ENCODE measurements at regions not wholly inside any gene's neighbourhood (a gene's known extent, or its start where the extent isn't known, plus 50 kb on each side); places are given as distances from the start of the nearest gene placed in this dataset.

DNA sequence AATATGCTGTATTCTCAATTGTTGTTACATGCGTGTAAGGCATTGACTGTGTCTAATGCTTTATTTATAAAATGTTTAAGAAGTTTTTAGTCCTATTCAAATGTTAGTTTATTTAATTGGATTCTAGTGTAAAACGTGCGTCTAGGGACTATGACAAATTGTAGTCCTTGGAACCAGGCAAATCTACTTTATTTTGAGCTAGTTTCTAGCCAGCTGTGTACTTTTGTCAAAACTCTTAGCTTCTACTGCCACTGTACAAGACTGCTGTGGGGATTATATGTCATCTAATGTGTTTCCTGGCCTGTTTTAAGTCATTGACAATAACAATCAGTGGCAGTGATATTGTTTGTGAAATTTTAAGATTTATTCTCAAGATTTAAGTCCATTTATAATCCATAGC, 220.5 kb upstream of the SEMA3D start:
- no TSS peak for BruUV-seq (replicated peaks)
- H3K36me3 ChIP-seq (ENCODE audit: control insufficient read depth in 1 of 2, insufficient read depth in 2 of 2, low read length in 2 of 2): no peaks in the 10 kb centered on the region
- H3K4me2 ChIP-seq (ENCODE audit: low read length): no peak overlapping the region
- no peak for ATAC-seq
- no peak for TF ChIP-seq EZH2phosphoT487 (IDR thresholded peaks at IDR 0.05; ENCODE audit: borderline replicate concordance)
- TF ChIP-seq SIN3A (IDR thresholded peaks at IDR 0.05; ENCODE audit: low read depth): no peak
- TF ChIP-seq SP1 (IDR thresholded peaks at IDR 0.05; ENCODE audit: low read depth): no peak
- TF ChIP-seq ZNF274 (IDR thresholded peaks at IDR 0.05; ENCODE audit: low read depth, low read length): no peak
- no peak for TF ChIP-seq EZH2 (IDR thresholded peaks at IDR 0.05)
- no peak for TF ChIP-seq YY1 (IDR thresholded peaks at IDR 0.05; ENCODE audit: extremely low read depth, insufficient replicate concordance, low read depth, low read length)
- no peaks in the 10 kb centered on the region for H3K9me3 ChIP-seq (ENCODE audit: control insufficient read depth in 1 of 2, insufficient read depth in 1 of 2, low read depth in 1 of 2, low read length in 2 of 2)
- POLR2A ChIA-PET: no interaction called here
- H3K27ac ChIP-seq (ENCODE audit: low read depth, low read length): no peak overlapping the region
- no peak overlapping the region for H3K4me3 ChIP-seq (replicated peaks in 1 of 2; ENCODE audit: low read depth in 1 of 2, low read length in 2 of 2)
- no peak for DNase-seq (ENCODE audit: low read depth, low spot score)
- no peak overlapping the region for H3K9ac ChIP-seq (ENCODE audit: low read length)
- H3K79me2 ChIP-seq (ENCODE audit: insufficient read depth, low read length): no peaks in the 10 kb centered on the region
- no peaks in the 10 kb centered on the region for H4K20me1 ChIP-seq (ENCODE audit: insufficient read depth)
- no peaks in the 10 kb centered on the region for H3K4me1 ChIP-seq (ENCODE audit: control insufficient read depth in 1 of 2, insufficient read depth in 2 of 2, low read length in 2 of 2)
- no peaks in the 10 kb centered on the region for H3K27me3 ChIP-seq (ENCODE audit: insufficient read depth, low read length)
- CTCF ChIA-PET: no interaction called here
- RAD21 ChIA-PET (ENCODE audit: low non-redundant PET in 1 of 2, low total read pairs in 2 of 2, uncharacterized antibody in 2 of 2, unreplicated experiment in 2 of 2): no interaction called here
- no peak overlapping the region for H2AFZ ChIP-seq (ENCODE audit: low read depth, low read length, poor library complexity, severe bottlenecking)
- H3K9me2 ChIP-seq (ENCODE audit: insufficient read depth): no peaks in the 10 kb centered on the region
- intact Hi-C loops (cut with micrococcal nuclease): no loop called here

DNA sequence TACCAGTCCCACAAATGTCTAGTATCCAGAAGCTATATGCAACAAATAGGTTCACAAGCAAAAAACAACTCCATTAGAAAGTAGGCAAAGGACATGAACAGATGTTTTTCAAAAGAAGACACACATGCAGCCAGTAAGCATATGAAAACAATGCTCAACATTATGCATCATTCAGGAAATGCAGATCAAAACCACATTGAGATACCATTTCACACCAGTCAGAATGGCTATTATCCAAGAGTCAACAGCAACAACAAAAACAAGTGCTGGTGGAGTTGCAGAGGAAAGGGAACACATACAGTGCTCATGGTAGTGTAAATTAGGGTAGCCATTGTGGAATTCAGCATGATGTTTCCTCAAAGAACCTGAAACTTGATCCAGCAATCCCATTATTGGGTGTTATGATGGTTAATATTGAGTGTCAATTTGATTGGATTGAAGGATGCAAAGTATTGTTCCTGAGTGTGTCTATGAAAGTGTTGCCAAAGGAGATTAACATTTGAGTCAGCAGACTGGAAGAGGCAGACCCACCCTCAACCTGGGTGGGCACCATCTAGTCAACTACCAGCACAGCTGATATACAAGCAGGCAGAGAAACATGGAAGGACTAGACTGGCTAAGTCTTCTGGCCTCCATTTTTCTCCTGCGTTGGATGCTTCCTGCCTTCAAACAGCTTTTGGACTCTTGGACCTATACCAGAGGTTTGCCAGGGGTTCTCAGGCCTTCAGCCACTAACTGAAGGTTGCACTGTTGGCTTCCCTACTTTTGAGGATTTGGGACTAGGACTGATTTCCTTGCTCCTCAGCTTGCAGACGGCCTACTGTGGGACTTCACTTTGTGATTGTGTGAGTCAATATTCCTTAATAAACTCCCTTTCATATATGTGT, 218.4 kb upstream of the SEMA3D start:
- intact Hi-C loops (cut with micrococcal nuclease): no loop called here
- no peak for TF ChIP-seq JUND (IDR thresholded peaks at IDR 0.05)
- no peak for TF ChIP-seq RAD21 (IDR thresholded peaks at IDR 0.05; ENCODE audit: low read depth)
- no peak for TF ChIP-seq ZNF274 (IDR thresholded peaks at IDR 0.05; ENCODE audit: low read depth, low read length)
- TF ChIP-seq, protein P1, sequence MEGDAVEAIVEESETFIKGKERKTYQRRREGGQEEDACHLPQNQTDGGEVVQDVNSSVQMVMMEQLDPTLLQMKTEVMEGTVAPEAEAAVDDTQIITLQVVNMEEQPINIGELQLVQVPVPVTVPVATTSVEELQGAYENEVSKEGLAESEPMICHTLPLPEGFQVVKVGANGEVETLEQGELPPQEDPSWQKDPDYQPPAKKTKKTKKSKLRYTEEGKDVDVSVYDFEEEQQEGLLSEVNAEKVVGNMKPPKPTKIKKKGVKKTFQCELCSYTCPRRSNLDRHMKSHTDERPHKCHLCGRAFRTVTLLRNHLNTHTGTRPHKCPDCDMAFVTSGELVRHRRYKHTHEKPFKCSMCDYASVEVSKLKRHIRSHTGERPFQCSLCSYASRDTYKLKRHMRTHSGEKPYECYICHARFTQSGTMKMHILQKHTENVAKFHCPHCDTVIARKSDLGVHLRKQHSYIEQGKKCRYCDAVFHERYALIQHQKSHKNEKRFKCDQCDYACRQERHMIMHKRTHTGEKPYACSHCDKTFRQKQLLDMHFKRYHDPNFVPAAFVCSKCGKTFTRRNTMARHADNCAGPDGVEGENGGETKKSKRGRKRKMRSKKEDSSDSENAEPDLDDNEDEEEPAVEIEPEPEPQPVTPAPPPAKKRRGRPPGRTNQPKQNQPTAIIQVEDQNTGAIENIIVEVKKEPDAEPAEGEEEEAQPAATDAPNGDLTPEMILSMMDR (IDR thresholded peaks at IDR 0.05 in 2 of 3, conservative IDR thresholded peaks at IDR 0.05 in 1 of 3; ENCODE audit: borderline replicate concordance in 1 of 3, insufficient read depth in 1 of 3, low read depth in 2 of 3, low read length in 2 of 3): no peak
- no peak for TF ChIP-seq SP1 (IDR thresholded peaks at IDR 0.05; ENCODE audit: low read depth)
- TF ChIP-seq EZH2phosphoT487 (IDR thresholded peaks at IDR 0.05; ENCODE audit: borderline replicate concordance): no peak
- TF ChIP-seq ELF1 (IDR thresholded peaks at IDR 0.05; ENCODE audit: borderline replicate concordance, low read depth): no peak
- no peak for TF ChIP-seq SIN3A (IDR thresholded peaks at IDR 0.05; ENCODE audit: low read depth)
- no peak for TF ChIP-seq CBX3 (IDR thresholded peaks at IDR 0.05; ENCODE audit: low read depth)
- no peak for TF ChIP-seq SRF (IDR thresholded peaks at IDR 0.05; ENCODE audit: low read depth)
- no peak for TF ChIP-seq ZFX (IDR thresholded peaks at IDR 0.05)
- Histone ChIP-seq H2AFZ (ENCODE audit: low read depth, low read length, poor library complexity, severe bottlenecking) (no peak overlapping the region), H3K27ac (ENCODE audit: low read depth, low read length) (no peak overlapping the region), H3K27me3 (ENCODE audit: insufficient read depth, low read length) (no peaks in the 10 kb centered on the region), H3K9me3 (ENCODE audit: control insufficient read depth in 1 of 2, insufficient read depth in 1 of 2, low read depth in 1 of 2, low read length in 2 of 2) (no peaks in the 10 kb centered on the region), H3K79me2 (ENCODE audit: insufficient read depth, low read length) (no peaks in the 10 kb centered on the region), H3K4me1 (ENCODE audit: control insufficient read depth in 1 of 2, insufficient read depth in 2 of 2, low read length in 2 of 2) (no peaks in the 10 kb centered on the region), H4K20me1 (ENCODE audit: insufficient read depth) (no peaks in the 10 kb centered on the region), H3K4me2 (ENCODE audit: low read length) (no peak overlapping the region), H3K4me3 (replicated peaks in 1 of 2; ENCODE audit: low read depth in 1 of 2, low read length in 2 of 2) (no peak overlapping the region), H3K36me3 (ENCODE audit: control insufficient read depth in 1 of 2, insufficient read depth in 2 of 2, low read length in 2 of 2) (no peaks in the 10 kb centered on the region), H3K9me2 (ENCODE audit: insufficient read depth) (no peaks in the 10 kb centered on the region), H3K9ac (ENCODE audit: low read length) (no peak overlapping the region)
- no TSS peak for BruUV-seq (replicated peaks)
- POLR2A ChIA-PET: no interaction called here
- RAD21 ChIA-PET (ENCODE audit: low non-redundant PET in 1 of 2, low total read pairs in 2 of 2, uncharacterized antibody in 2 of 2, unreplicated experiment in 2 of 2): no interaction called here
- DNase-seq (ENCODE audit: low read depth, low spot score): no peak
- CTCF ChIA-PET: no interaction called here
- ATAC-seq: no peak
